NB4 (cell line): ENCODE measurements at regions not wholly inside any gene's neighbourhood (a gene's known extent, or its start where the extent isn't known, plus 50 kb on each side); places are given as distances from the start of the nearest gene placed in this dataset.

Experiments used
- CTCF ChIP-seq: IDR thresholded peaks from one replicate; pipeline ENCODE4 v1.5.1; 2012; ENCODE audit warnings: low read depth, low read length
- MAX ChIP-seq: IDR thresholded peaks from 2 replicates; pipeline ENCODE4 v1.6.1; 2011; ENCODE audit warnings: low read depth, low read length
- MYC ChIP-seq: IDR thresholded peaks from 2 replicates; pipeline ENCODE4 v1.6.1; 2011; ENCODE audit warnings: low read depth, low read length
- POLR2A ChIP-seq: IDR thresholded peaks from 2 replicates; pipeline ENCODE4 v1.6.1; 2011; ENCODE audit warnings: mild to moderate bottlenecking; ENCODE audit not compliant: insufficient read length; ENCODE audit errors: extremely low read depth

DNA sequence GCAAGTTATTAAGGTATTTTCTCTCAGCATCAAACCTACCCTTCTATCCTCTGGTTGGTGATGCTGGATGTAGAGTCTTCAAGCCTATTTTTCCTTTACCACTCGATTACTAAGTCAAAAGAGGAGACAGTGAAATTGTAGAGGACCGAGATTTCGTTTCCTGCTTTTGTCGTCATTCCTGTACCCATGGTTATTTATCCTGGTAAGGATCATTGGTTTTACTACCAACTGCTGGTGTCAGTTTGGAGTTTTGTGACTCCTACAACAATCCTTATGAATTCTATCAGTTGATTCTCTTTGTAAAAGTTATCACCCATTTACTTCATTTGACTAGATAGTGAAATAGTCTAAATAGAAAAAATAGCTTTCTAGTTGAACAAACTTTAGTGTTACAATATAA lies 2028.2 kb upstream of the ACO1 start:
- TF ChIP-seq POLR2A (no peak), CTCF (no peak), MAX (no peak), MYC (no peak)
